ENCODE measurements at regions not wholly inside any gene's neighbourhood (a gene's known extent, or its start where the extent isn't known, plus 50 kb on each side); places are given as distances from the start of the nearest gene placed in this dataset.

- no peaks in the 10 kb centered on the region for H3K27me3 ChIP-seq (replicated peaks; ENCODE audit: control insufficient read depth, insufficient read depth, low read length)
- no peak for DNase-seq (ENCODE audit: extremely low read depth, insufficient read length)
- H3K4me3 ChIP-seq (replicated peaks; ENCODE audit: low read depth, low read length), result no peak overlapping the region
- no peaks in the 10 kb centered on the region for H3K36me3 ChIP-seq (ENCODE audit: control insufficient read depth, insufficient read depth, low read length)
- no peak for TF ChIP-seq CTCF (IDR thresholded peaks at IDR 0.05; ENCODE audit: insufficient read depth, low read length, poor library complexity, severe bottlenecking)
These were observed 130.6 kb upstream of the VSTM2B start for GRCh38 chr19:29395111-29395733.

- H3K27me3 ChIP-seq (replicated peaks; ENCODE audit: control insufficient read depth, insufficient read depth, low read length), result no peaks in the 10 kb centered on the region
- no peaks in the 10 kb centered on the region for H3K36me3 ChIP-seq (ENCODE audit: control insufficient read depth, insufficient read depth, low read length)
- no peak for TF ChIP-seq CTCF (IDR thresholded peaks at IDR 0.05; ENCODE audit: insufficient read depth, low read length, poor library complexity, severe bottlenecking)
- no peak for DNase-seq (ENCODE audit: extremely low read depth, insufficient read length)
- H3K4me3 ChIP-seq (replicated peaks; ENCODE audit: low read depth, low read length), result no peak overlapping the region
These were observed 129.9 kb upstream of the VSTM2B start for GRCh38 chr19:29395734-29396414.

- no peak overlapping the region for H3K4me3 ChIP-seq (replicated peaks; ENCODE audit: low read depth, low read length)
- TF ChIP-seq CTCF (IDR thresholded peaks at IDR 0.05; ENCODE audit: insufficient read depth, low read length, poor library complexity, severe bottlenecking), result no peak
- DNase-seq (ENCODE audit: extremely low read depth, insufficient read length), result no peak
These were observed 128.9 kb upstream of the VSTM2B start for GRCh38 chr19:29396925-29397324.

GRCh38 chr19:29397748-29398147, 128.0 kb upstream of the VSTM2B start:
- DNase-seq (ENCODE audit: extremely low read depth, insufficient read length), result no peak
- TF ChIP-seq CTCF (IDR thresholded peaks at IDR 0.05; ENCODE audit: insufficient read depth, low read length, poor library complexity, severe bottlenecking), result no peak
- no peak overlapping the region for H3K4me3 ChIP-seq (replicated peaks; ENCODE audit: low read depth, low read length)
- no peaks in the 10 kb centered on the region for H3K27me3 ChIP-seq (replicated peaks; ENCODE audit: control insufficient read depth, insufficient read depth, low read length)
- no peaks in the 10 kb centered on the region for H3K36me3 ChIP-seq (ENCODE audit: control insufficient read depth, insufficient read depth, low read length)

More at GRCh38 chr19:29396925-29397324, 128.9 kb upstream of the VSTM2B start:
- Histone ChIP-seq H3K36me3 (ENCODE audit: control insufficient read depth, insufficient read depth, low read length) (no peaks in the 10 kb centered on the region), H3K27me3 (replicated peaks; ENCODE audit: control insufficient read depth, insufficient read depth, low read length) (no peaks in the 10 kb centered on the region)

- Histone ChIP-seq H3K4me3 (replicated peaks; ENCODE audit: low read depth, low read length) (no peak overlapping the region), H3K27me3 (replicated peaks; ENCODE audit: control insufficient read depth, insufficient read depth, low read length) (no peaks in the 10 kb centered on the region), H3K36me3 (ENCODE audit: control insufficient read depth, insufficient read depth, low read length) (no peaks in the 10 kb centered on the region)
- no peak for DNase-seq (ENCODE audit: extremely low read depth, insufficient read length)
- no peak for TF ChIP-seq CTCF (IDR thresholded peaks at IDR 0.05; ENCODE audit: insufficient read depth, low read length, poor library complexity, severe bottlenecking)
These were observed 126.0 kb upstream of the VSTM2B start for GRCh38 chr19:29399804-29400203.
